Peyer's patch (tissue), 4 donors: ENCODE measurements at regions not wholly inside any gene's neighbourhood (a gene's known extent, or its start where the extent isn't known, plus 50 kb on each side); places are given as distances from the start of the nearest gene placed in this dataset.
"Not testable (repeated sequence)": the region's sequence is repeated elsewhere in the genome, so short reads cannot be mapped to it uniquely, and the experiment has no call there.

ENCODE experiments used
- DNase-seq, 3 donors: peaks; one replicate each; pipeline ENCODE4 v3.0.0-alpha.2; 2017 to 2019
- H3K27ac ChIP-seq, 4 donors: fragments of 200-600 bp; sonication (generic); one replicate each; pipeline ENCODE4 v1.5.1; 2016 to 2019
- H3K27me3 ChIP-seq, 2 donors: fragments of 200-600 bp; sonication (generic); one replicate each; pipeline ENCODE4 v1.5.1; 2019
- H3K36me3 ChIP-seq, 3 donors: fragments of 200-600 bp; sonication (generic); one replicate each; pipeline ENCODE4 v1.5.1; 2016 to 2019
- H3K4me1 ChIP-seq, 4 donors: fragments of 200-600 bp; sonication (generic); one replicate each; pipeline ENCODE4 v1.5.1; 2016 to 2019
- H3K4me3 ChIP-seq, 4 donors: fragments of 200-600 bp; sonication (generic); 1 replicate in 3 of 4; 2 replicates in 1 of 4; pipeline ENCODE4 v1.5.1; 2016 to 2019; ENCODE audit warnings: mild to moderate bottlenecking in 1 of 4
- H3K9me3 ChIP-seq, 4 donors: fragments of 200-600 bp; sonication (generic); one replicate each; pipeline ENCODE4 v1.5.1; 2016 to 2019; ENCODE audit warnings: mild to moderate bottlenecking in 1 of 4
- POLR2A ChIP-seq, 2 donors: fragments of 450-650 bp; IDR thresholded peaks; one replicate each; pipeline ENCODE4 v1.5.1; 2017; ENCODE audit warnings: antibody characterized with exemption in 2 of 2, mild to moderate bottlenecking in 2 of 2, moderate library complexity in 2 of 2
- TF ChIP-seq, protein P1 (sequence below), 6 experiments: fragments of 450-650 bp in 4 of 6; fragments of 200-600 bp in 2 of 6; sonication (generic) in 1 of 6; IDR thresholded peaks; one replicate each; pipeline ENCODE4 v1.5.1; 2017 to 2019; ENCODE audit warnings: antibody characterized with exemption in 6 of 6, mild to moderate bottlenecking in 3 of 6, moderate library complexity in 1 of 6

DNA sequence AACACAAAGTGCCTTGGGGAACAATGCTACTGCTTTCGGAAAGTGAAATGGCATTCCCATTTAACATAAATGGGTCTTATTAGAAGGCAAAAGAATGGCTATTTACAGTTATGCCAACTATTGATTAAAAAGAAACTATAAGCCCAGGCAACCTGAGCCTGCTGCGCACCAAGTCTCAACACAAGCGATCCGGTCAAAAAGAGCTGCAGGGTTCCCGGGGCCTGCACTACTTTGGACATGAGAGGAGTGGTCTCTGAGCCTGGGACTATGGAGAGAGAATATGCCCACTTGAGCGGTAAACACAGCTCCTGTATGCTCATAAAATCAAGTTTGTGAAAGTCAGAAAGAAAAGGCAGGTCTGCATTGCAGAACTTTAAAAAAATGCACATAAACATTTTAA lies 660.7 kb downstream of the EFNA5 start:
- H3K4me1 ChIP-seq, result no peaks in the 10 kb centered on the region
- H3K36me3 ChIP-seq, result no peaks in the 10 kb centered on the region
- no peaks in the 10 kb centered on the region for H3K27me3 ChIP-seq
- no peak for TF ChIP-seq POLR2A (IDR thresholded peaks at IDR 0.05)
- TF ChIP-seq, protein P1, sequence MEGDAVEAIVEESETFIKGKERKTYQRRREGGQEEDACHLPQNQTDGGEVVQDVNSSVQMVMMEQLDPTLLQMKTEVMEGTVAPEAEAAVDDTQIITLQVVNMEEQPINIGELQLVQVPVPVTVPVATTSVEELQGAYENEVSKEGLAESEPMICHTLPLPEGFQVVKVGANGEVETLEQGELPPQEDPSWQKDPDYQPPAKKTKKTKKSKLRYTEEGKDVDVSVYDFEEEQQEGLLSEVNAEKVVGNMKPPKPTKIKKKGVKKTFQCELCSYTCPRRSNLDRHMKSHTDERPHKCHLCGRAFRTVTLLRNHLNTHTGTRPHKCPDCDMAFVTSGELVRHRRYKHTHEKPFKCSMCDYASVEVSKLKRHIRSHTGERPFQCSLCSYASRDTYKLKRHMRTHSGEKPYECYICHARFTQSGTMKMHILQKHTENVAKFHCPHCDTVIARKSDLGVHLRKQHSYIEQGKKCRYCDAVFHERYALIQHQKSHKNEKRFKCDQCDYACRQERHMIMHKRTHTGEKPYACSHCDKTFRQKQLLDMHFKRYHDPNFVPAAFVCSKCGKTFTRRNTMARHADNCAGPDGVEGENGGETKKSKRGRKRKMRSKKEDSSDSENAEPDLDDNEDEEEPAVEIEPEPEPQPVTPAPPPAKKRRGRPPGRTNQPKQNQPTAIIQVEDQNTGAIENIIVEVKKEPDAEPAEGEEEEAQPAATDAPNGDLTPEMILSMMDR (IDR thresholded peaks at IDR 0.05), result no peak
- no peak for DNase-seq
- H3K4me3 ChIP-seq, result no peak overlapping the region
- no peak overlapping the region for H3K27ac ChIP-seq
- H3K9me3 ChIP-seq, result no peaks in the 10 kb centered on the region

GRCh38 chr5:107005653-107006052 lies 665.1 kb downstream of the EFNA5 start:
- Histone ChIP-seq H3K4me3 (no peak overlapping the region), H3K27ac (no peak overlapping the region), H3K36me3 (no peaks in the 10 kb centered on the region), H3K9me3 (no peaks in the 10 kb centered on the region), H3K4me1 (no peaks in the 10 kb centered on the region), H3K27me3 (no peaks in the 10 kb centered on the region)
- TF ChIP-seq POLR2A (IDR thresholded peaks at IDR 0.05), result no peak
- TF ChIP-seq, protein P1 (IDR thresholded peaks at IDR 0.05), result no peak
- no peak for DNase-seq

GRCh38 chr5:107005161-107005560 lies 665.6 kb downstream of the EFNA5 start:
- H3K27ac ChIP-seq, result no peak overlapping the region
- H3K27me3 ChIP-seq, result no peaks in the 10 kb centered on the region
- H3K36me3 ChIP-seq, result no peaks in the 10 kb centered on the region
- TF ChIP-seq, protein P1 (IDR thresholded peaks at IDR 0.05), result no peak
- no peak for TF ChIP-seq POLR2A (IDR thresholded peaks at IDR 0.05)
- no peak overlapping the region for H3K4me3 ChIP-seq
- H3K4me1 ChIP-seq, result no peaks in the 10 kb centered on the region
- H3K9me3 ChIP-seq, result no peaks in the 10 kb centered on the region
- no peak for DNase-seq

DNA sequence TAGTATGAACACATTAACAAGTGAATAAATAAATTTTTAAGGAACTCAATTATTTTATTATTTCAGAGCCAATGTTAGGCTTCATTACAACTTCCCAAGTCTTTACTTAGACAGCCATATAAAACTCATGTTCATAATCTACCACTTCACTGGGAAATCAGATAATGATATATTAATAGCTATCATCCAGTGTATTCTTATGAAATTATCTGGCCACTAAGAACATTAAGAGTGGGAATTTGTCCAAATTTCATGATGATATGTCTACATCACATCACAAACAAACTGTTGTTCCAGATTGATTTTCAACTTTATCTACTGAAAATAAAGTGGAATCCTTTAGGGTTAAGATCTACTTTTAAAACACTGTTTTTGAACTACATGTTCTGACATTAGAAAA lies 668.6 kb downstream of the EFNA5 start:
- Histone ChIP-seq H3K27me3 (no peaks in the 10 kb centered on the region), H3K36me3 (no peaks in the 10 kb centered on the region)
- TF ChIP-seq, protein P1 (IDR thresholded peaks at IDR 0.05), result no peak
- no peak for TF ChIP-seq POLR2A (IDR thresholded peaks at IDR 0.05)

GRCh38 chr5:106999506-106999905 lies 671.2 kb downstream of the EFNA5 start:
- DNase-seq, H3K4me3 ChIP-seq, H3K9me3 ChIP-seq, H3K4me1 ChIP-seq, H3K27ac ChIP-seq, H3K27me3 ChIP-seq, H3K36me3 ChIP-seq: not testable (repeated sequence)

More for the DNA sequence above, 668.6 kb downstream of the EFNA5 start:
- DNase-seq, result no peak
- Histone ChIP-seq H3K4me3 (no peak overlapping the region), H3K4me1 (no peaks in the 10 kb centered on the region), H3K9me3 (no peaks in the 10 kb centered on the region), H3K27ac (no peak overlapping the region)

DNA sequence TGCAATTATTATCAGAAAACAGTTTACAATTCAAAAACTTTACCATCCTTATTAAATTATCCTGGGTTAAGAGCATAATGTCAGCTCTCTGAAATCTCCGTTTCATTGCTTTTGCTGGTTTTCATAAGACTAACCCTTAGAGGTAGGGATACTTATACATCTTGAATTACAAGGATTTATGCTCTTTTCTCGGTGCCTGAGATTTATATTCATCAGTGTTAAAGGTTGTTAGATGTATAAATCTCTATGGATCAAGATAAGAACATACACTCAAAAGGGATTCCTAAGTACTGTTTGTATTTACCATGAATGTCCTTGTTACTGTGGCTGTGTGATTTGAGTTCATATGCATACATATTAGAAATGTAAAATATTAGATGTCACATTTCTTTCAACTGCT lies 684.7 kb downstream of the EFNA5 start:
- Histone ChIP-seq H3K4me3 (no peak overlapping the region), H3K27ac (no peak overlapping the region), H3K36me3 (no peaks in the 10 kb centered on the region), H3K9me3 (no peaks in the 10 kb centered on the region), H3K4me1 (no peaks in the 10 kb centered on the region), H3K27me3 (no peaks in the 10 kb centered on the region)
- TF ChIP-seq POLR2A (IDR thresholded peaks at IDR 0.05), result no peak
- TF ChIP-seq, protein P1 (IDR thresholded peaks at IDR 0.05), result no peak
- no peak for DNase-seq
